Thyroid gland (tissue), 4 donors: ENCODE measurements at regions not wholly inside any gene's neighbourhood (a gene's known extent, or its start where the extent isn't known, plus 50 kb on each side); places are given as distances from the start of the nearest gene placed in this dataset.

ENCODE experiments used
- DNase-seq, 2 donors: peaks; one replicate each; pipeline ENCODE4 v3.0.0-alpha.2; 2019
- H3K27ac ChIP-seq, 3 donors: fragments of 200-600 bp; sonication (generic); 1 replicate in 2 of 3; 2 replicates in 1 of 3; pipeline ENCODE4 v1.5.1; 2016 to 2019; ENCODE audit warnings: mild to moderate bottlenecking in 1 of 3, moderate library complexity in 1 of 3
- H3K27me3 ChIP-seq: fragments of 200-600 bp; sonication (generic); one replicate; pipeline ENCODE4 v1.5.1; 2019
- H3K36me3 ChIP-seq, 2 donors: fragments of 200-600 bp; sonication (generic); one replicate each; pipeline ENCODE4 v1.5.1; 2016 to 2019
- H3K4me1 ChIP-seq, 2 donors: fragments of 200-600 bp; sonication (generic); one replicate each; pipeline ENCODE4 v1.5.1; 2017 to 2019
- H3K4me3 ChIP-seq, 3 donors: fragments of 200-600 bp; sonication (generic); replicated peaks in 1 of 3; 1 replicate in 2 of 3; 2 replicates in 1 of 3; pipeline ENCODE4 v1.5.1; 2016; ENCODE audit warnings: mild to moderate bottlenecking in 1 of 3
- H3K9me3 ChIP-seq: fragments of 200-600 bp; sonication (generic); one replicate; pipeline ENCODE4 v1.5.1; 2017
- CTCF ChIP-seq, 6 experiments: fragments of 200-600 bp in 3 of 6; fragments of 450-650 bp in 3 of 6; sonication (generic) in 3 of 6; IDR thresholded peaks; one replicate each; pipeline ENCODE4 v1.5.1; 2016 to 2019; ENCODE audit warnings: antibody characterized with exemption in 6 of 6, mild to moderate bottlenecking in 2 of 6, inconsistent platforms in 1 of 6, moderate library complexity in 1 of 6
- POLR2A ChIP-seq, 2 donors: fragments of 450-650 bp; IDR thresholded peaks; one replicate each; pipeline ENCODE4 v1.6.1; 2017; ENCODE audit warnings: antibody characterized with exemption in 2 of 2, mild to moderate bottlenecking in 2 of 2, moderate library complexity in 1 of 2
- WGBS, 2 donors: methylation state at CpG; one replicate each; pipeline ENCODE4 v1.1.5; 2017; 5-methylcytosine and 5-hydroxymethylcytosine counted together
- intact Hi-C: fragments of 100-400 bp; cut with DNase I; formaldehyde crosslinking; loops from one replicate; pipeline ENCODE4 v1.15.1; 2023

GRCh38 chr11:119515771-119516400 is 92.9 kb upstream of the THY1 start:
- 70% methylated on average over 12 of the region's 12 CpGs for WGBS, 2 donors
- Histone ChIP-seq H3K9me3 (no peaks in the 10 kb centered on the region), H3K27ac (no peak overlapping the region), H3K4me3 (no peak overlapping the region), H3K36me3 (no peaks in the 10 kb centered on the region), H3K4me1 (no peaks in the 10 kb centered on the region), H3K27me3 (no peaks in the 10 kb centered on the region)
- TF ChIP-seq CTCF (IDR thresholded peaks at IDR 0.05) (no peak), POLR2A (IDR thresholded peaks at IDR 0.05) (no peak)
- DNase-seq: no peak
- intact Hi-C loops: no loop called here

GRCh38 chr11:119513806-119514170 is 90.8 kb upstream of the THY1 start:
- H3K36me3 ChIP-seq: no peaks in the 10 kb centered on the region
- H3K9me3 ChIP-seq: no peaks in the 10 kb centered on the region
- H3K27ac ChIP-seq: no peak overlapping the region
- H3K4me1 ChIP-seq: no peaks in the 10 kb centered on the region
- no peak overlapping the region for H3K4me3 ChIP-seq
- DNase-seq: no peak
- 83 to 89% methylated on average over 4 to 5 of the region's 5 CpGs for WGBS, 2 donors
- TF ChIP-seq POLR2A (IDR thresholded peaks at IDR 0.05): no peak
- no peak for TF ChIP-seq CTCF (IDR thresholded peaks at IDR 0.05)
- intact Hi-C loops: no loop called here
- H3K27me3 ChIP-seq: no peaks in the 10 kb centered on the region

- 49 to 56% methylated on average over 7 to 12 of the region's 12 CpGs for WGBS, 2 donors
- Histone ChIP-seq H3K9me3 (no peaks in the 10 kb centered on the region), H3K4me3 (no peak overlapping the region), H3K4me1 (no peaks in the 10 kb centered on the region), H3K27ac (no peak overlapping the region), H3K36me3 (no peaks in the 10 kb centered on the region), H3K27me3 (no peaks in the 10 kb centered on the region)
- intact Hi-C loops: no loop called here
- TF ChIP-seq CTCF (IDR thresholded peaks at IDR 0.05): no peak
- TF ChIP-seq POLR2A (IDR thresholded peaks at IDR 0.05): no peak
- DNase-seq: no peak
Observed at GRCh38 chr11:119513131-119513805, 90.3 kb upstream of the THY1 start.

GRCh38 chr11:119512369-119512768 is 89.4 kb upstream of the THY1 start:
- Histone ChIP-seq H3K9me3 (no peaks in the 10 kb centered on the region), H3K4me3 (no peak overlapping the region), H3K27ac (no peak overlapping the region), H3K4me1 (no peaks in the 10 kb centered on the region), H3K36me3 (no peaks in the 10 kb centered on the region), H3K27me3 (no peaks in the 10 kb centered on the region)
- DNase-seq: no peak
- 11 to 33% methylated on average over 3 of the region's 3 CpGs for WGBS, 2 donors
- TF ChIP-seq CTCF (IDR thresholded peaks at IDR 0.05): no peak
- no peak for TF ChIP-seq POLR2A (IDR thresholded peaks at IDR 0.05)
- intact Hi-C loops: no loop called here

GRCh38 chr11:119511614-119512306 is 88.8 kb upstream of the THY1 start:
- no peaks in the 10 kb centered on the region for H3K36me3 ChIP-seq
- no peaks in the 10 kb centered on the region for H3K27me3 ChIP-seq
- DNase-seq: no peak
- TF ChIP-seq POLR2A (IDR thresholded peaks at IDR 0.05) (no peak), CTCF (IDR thresholded peaks at IDR 0.05) (no peak)
- intact Hi-C loops: no loop called here
- no peaks in the 10 kb centered on the region for H3K4me1 ChIP-seq
- WGBS, 2 donors: 73 to 74% methylated on average over 12 of the region's 12 CpGs
- H3K27ac ChIP-seq: no peak overlapping the region
- H3K9me3 ChIP-seq: no peaks in the 10 kb centered on the region
- H3K4me3 ChIP-seq: no peak overlapping the region
